ENCODE measurements at regions not wholly inside any gene's neighbourhood (a gene's known extent, or its start where the extent isn't known, plus 50 kb on each side); places are given as distances from the start of the nearest gene placed in this dataset.

GRCh38 chr5:170444181-170444580 lies 55.0 kb upstream of the KCNMB1 start:
- DNase-seq (ENCODE audit: low read depth): no peak
- H3K4me3 ChIP-seq (ENCODE audit: low read depth, low read length): no peak overlapping the region
- no peak for TF ChIP-seq CTCF (conservative IDR thresholded peaks at IDR 0.05; ENCODE audit: low read depth, low read length)

GRCh38 chr5:170443624-170444023 lies 54.5 kb upstream of the KCNMB1 start:
- no peak for TF ChIP-seq CTCF (conservative IDR thresholded peaks at IDR 0.05; ENCODE audit: low read depth, low read length)
- no peak overlapping the region for H3K4me3 ChIP-seq (ENCODE audit: low read depth, low read length)
- DNase-seq (ENCODE audit: low read depth): no peak

- H3K4me3 ChIP-seq (ENCODE audit: low read depth, low read length): no peak overlapping the region
- TF ChIP-seq CTCF (conservative IDR thresholded peaks at IDR 0.05; ENCODE audit: low read depth, low read length): no peak
- DNase-seq (ENCODE audit: low read depth): no peak
These were observed 53.8 kb upstream of the KCNMB1 start for GRCh38 chr5:170442921-170443320.

- H3K4me3 ChIP-seq (ENCODE audit: low read depth, low read length): no peak overlapping the region
- TF ChIP-seq CTCF (conservative IDR thresholded peaks at IDR 0.05; ENCODE audit: low read depth, low read length): no peak
- DNase-seq (ENCODE audit: low read depth): no peak
These were observed 53.2 kb upstream of the KCNMB1 start for GRCh38 chr5:170442391-170442790.

GRCh38 chr5:170441393-170441784 lies 52.2 kb upstream of the KCNMB1 start:
- no peak overlapping the region for H3K4me3 ChIP-seq (ENCODE audit: low read depth, low read length)
- DNase-seq (ENCODE audit: low read depth): no peak
- no peak for TF ChIP-seq CTCF (conservative IDR thresholded peaks at IDR 0.05; ENCODE audit: low read depth, low read length)

- TF ChIP-seq CTCF (conservative IDR thresholded peaks at IDR 0.05; ENCODE audit: low read depth, low read length): no peak
- DNase-seq (ENCODE audit: low read depth): no peak
- H3K4me3 ChIP-seq (ENCODE audit: low read depth, low read length): no peak overlapping the region
These were observed 51.7 kb upstream of the KCNMB1 start for GRCh38 chr5:170440771-170441392.

- DNase-seq (ENCODE audit: low read depth): no peak
- TF ChIP-seq CTCF (conservative IDR thresholded peaks at IDR 0.05; ENCODE audit: low read depth, low read length): no peak
- H3K4me3 ChIP-seq (ENCODE audit: low read depth, low read length): no peak overlapping the region
These were observed 50.7 kb upstream of the KCNMB1 start for GRCh38 chr5:170439944-170440269.
